ENCODE measurements at regions not wholly inside any gene's neighbourhood (a gene's known extent, or its start where the extent isn't known, plus 50 kb on each side); places are given as distances from the start of the nearest gene placed in this dataset.
A peak's percentile ranks its signal among the peaks of the same experiment; 100 is the strongest.
"Not testable (repeated sequence)": the region's sequence is repeated elsewhere in the genome, so short reads cannot be mapped to it uniquely, and the experiment has no call there.

GRCh38 chr18:64380117-64380516 is 231.2 kb upstream of the LINC00305 start:
- DNase-seq = no peak
- no peak for TF ChIP-seq CTCF (IDR thresholded peaks at IDR 0.05; ENCODE audit: borderline replicate concordance, extremely low read depth, insufficient read depth)
- Histone ChIP-seq H3K4me1 (ENCODE audit: control insufficient read depth in 2 of 3, insufficient read depth in 2 of 3, low read depth in 1 of 3, low read length in 3 of 3) (no peaks in the 10 kb centered on the region), H3K27me3 (ENCODE audit: control insufficient read depth, insufficient read depth, low read length) (no peaks in the 10 kb centered on the region), H3K9me3 (ENCODE audit: control insufficient read depth in 2 of 3, insufficient read depth in 1 of 3, low read length in 3 of 3) (no peaks in the 10 kb centered on the region), H3K36me3 (ENCODE audit: control insufficient read depth in 2 of 3, insufficient read depth in 3 of 3, low read length in 3 of 3) (no peaks in the 10 kb centered on the region), H3K4me3 (ENCODE audit: low read length in 3 of 3) (no peak overlapping the region), H3K27ac (ENCODE audit: low read depth in 2 of 2, low read length in 2 of 2) (no peak overlapping the region), H3K9ac (ENCODE audit: low read length in 3 of 3) (no peak overlapping the region)
- intact Hi-C loops (cut with DNase I) = no loop called here
- FAIRE-seq = no peak

- Histone ChIP-seq H3K36me3 (ENCODE audit: control insufficient read depth in 2 of 3, insufficient read depth in 3 of 3, low read length in 3 of 3) (no peaks in the 10 kb centered on the region), H3K9me3 (ENCODE audit: control insufficient read depth in 2 of 3, insufficient read depth in 1 of 3, low read length in 3 of 3) (no peaks in the 10 kb centered on the region), H3K27ac (ENCODE audit: low read depth in 2 of 2, low read length in 2 of 2) (no peak overlapping the region), H3K4me1 (ENCODE audit: control insufficient read depth in 2 of 3, insufficient read depth in 2 of 3, low read depth in 1 of 3, low read length in 3 of 3) (no peaks in the 10 kb centered on the region), H3K27me3 (ENCODE audit: control insufficient read depth, insufficient read depth, low read length) (no peaks in the 10 kb centered on the region), H3K9ac (ENCODE audit: low read length in 3 of 3) (no peak overlapping the region), H3K4me3 (ENCODE audit: low read length in 3 of 3) (no peak overlapping the region)
- FAIRE-seq = no peak
- no peak for DNase-seq
- intact Hi-C loops (cut with DNase I) = no loop called here
- TF ChIP-seq CTCF (IDR thresholded peaks at IDR 0.05; ENCODE audit: borderline replicate concordance, extremely low read depth, insufficient read depth) = no peak
Measured at GRCh38 chr18:64379662-64380061, 230.8 kb upstream of the LINC00305 start.

- DNase-seq (no peak), FAIRE-seq (no peak)
- H3K9me3 ChIP-seq (ENCODE audit: control insufficient read depth in 2 of 3, insufficient read depth in 1 of 3, low read length in 3 of 3) = no peaks in the 10 kb centered on the region
- H3K4me1 ChIP-seq (ENCODE audit: control insufficient read depth in 2 of 3, insufficient read depth in 2 of 3, low read depth in 1 of 3, low read length in 3 of 3) = no peaks in the 10 kb centered on the region
- intact Hi-C loops (cut with DNase I) = no loop called here
- no peak overlapping the region for H3K9ac ChIP-seq (ENCODE audit: low read length in 3 of 3)
- no peak overlapping the region for H3K4me3 ChIP-seq (ENCODE audit: low read length in 3 of 3)
- H3K27ac ChIP-seq (ENCODE audit: low read depth in 2 of 2, low read length in 2 of 2) = no peak overlapping the region
- TF ChIP-seq CTCF (IDR thresholded peaks at IDR 0.05; ENCODE audit: borderline replicate concordance, extremely low read depth, insufficient read depth) = no peak
- no peaks in the 10 kb centered on the region for H3K27me3 ChIP-seq (ENCODE audit: control insufficient read depth, insufficient read depth, low read length)
- H3K36me3 ChIP-seq (ENCODE audit: control insufficient read depth in 2 of 3, insufficient read depth in 3 of 3, low read length in 3 of 3) = no peaks in the 10 kb centered on the region
Measured at GRCh38 chr18:64377446-64377845, 228.6 kb upstream of the LINC00305 start.

GRCh38 chr18:64372850-64373249 is 224.0 kb upstream of the LINC00305 start:
- no peak overlapping the region for H3K27ac ChIP-seq (ENCODE audit: low read depth in 2 of 2, low read length in 2 of 2)
- no peak for DNase-seq
- no peak for FAIRE-seq
- no peak overlapping the region for H3K4me3 ChIP-seq (ENCODE audit: low read length in 3 of 3)
- no peaks in the 10 kb centered on the region for H3K36me3 ChIP-seq (ENCODE audit: control insufficient read depth in 2 of 3, insufficient read depth in 3 of 3, low read length in 3 of 3)
- H3K9me3 ChIP-seq (ENCODE audit: control insufficient read depth in 2 of 3, insufficient read depth in 1 of 3, low read length in 3 of 3) = no peaks in the 10 kb centered on the region
- H3K9ac ChIP-seq (ENCODE audit: low read length in 3 of 3) = no peak overlapping the region
- intact Hi-C loops (cut with DNase I) = no loop called here
- H3K4me1 ChIP-seq (ENCODE audit: control insufficient read depth in 2 of 3, insufficient read depth in 2 of 3, low read depth in 1 of 3, low read length in 3 of 3) = no peaks in the 10 kb centered on the region
- H3K27me3 ChIP-seq (ENCODE audit: control insufficient read depth, insufficient read depth, low read length) = no peaks in the 10 kb centered on the region
- no peak for TF ChIP-seq CTCF (IDR thresholded peaks at IDR 0.05; ENCODE audit: borderline replicate concordance, extremely low read depth, insufficient read depth)

- H3K9me3 ChIP-seq (ENCODE audit: control insufficient read depth in 2 of 3, insufficient read depth in 1 of 3, low read length in 3 of 3); FAIRE-seq; intact Hi-C loops (cut with DNase I); H3K9ac ChIP-seq (ENCODE audit: low read length in 3 of 3); H3K36me3 ChIP-seq (ENCODE audit: control insufficient read depth in 2 of 3, insufficient read depth in 3 of 3, low read length in 3 of 3); H3K4me1 ChIP-seq (ENCODE audit: control insufficient read depth in 2 of 3, insufficient read depth in 2 of 3, low read depth in 1 of 3, low read length in 3 of 3); H3K4me3 ChIP-seq (ENCODE audit: low read length in 3 of 3); H3K27ac ChIP-seq (ENCODE audit: low read depth in 2 of 2, low read length in 2 of 2); H3K27me3 ChIP-seq (ENCODE audit: control insufficient read depth, insufficient read depth, low read length): not testable (repeated sequence)
- peak in 2 of 5 donors; percentile 33 for DNase-seq
Measured at GRCh38 chr18:64369830-64370440, 221.0 kb upstream of the LINC00305 start.

All from kidney (tissue), 13 donors.